CD4-positive, alpha-beta T cell treated with Interleukin-1 beta for 1 hour (primary cell): ENCODE measurements at regions not wholly inside any gene's neighbourhood (a gene's known extent, or its start where the extent isn't known, plus 50 kb on each side); places are given as distances from the start of the nearest gene placed in this dataset.
"Not testable (repeated sequence)": the region's sequence is repeated elsewhere in the genome, so short reads cannot be mapped to it uniquely, and the experiment has no call there.

Experiments used
- DNase-seq, 2 donors: peaks; one replicate each; pipeline ENCODE4 v3.0.0-alpha.2; 2020 to 2022

GRCh38 chr6:75031102-75031501 is 174.8 kb downstream of the COL12A1 start:
- not testable (repeated sequence) for DNase-seq

GRCh38 chr6:75029333-75029732 is 176.5 kb downstream of the COL12A1 start:
- DNase-seq: no peak

- DNase-seq: no peak
Observed at GRCh38 chr6:75025371-75025770, 180.5 kb downstream of the COL12A1 start.

DNA sequence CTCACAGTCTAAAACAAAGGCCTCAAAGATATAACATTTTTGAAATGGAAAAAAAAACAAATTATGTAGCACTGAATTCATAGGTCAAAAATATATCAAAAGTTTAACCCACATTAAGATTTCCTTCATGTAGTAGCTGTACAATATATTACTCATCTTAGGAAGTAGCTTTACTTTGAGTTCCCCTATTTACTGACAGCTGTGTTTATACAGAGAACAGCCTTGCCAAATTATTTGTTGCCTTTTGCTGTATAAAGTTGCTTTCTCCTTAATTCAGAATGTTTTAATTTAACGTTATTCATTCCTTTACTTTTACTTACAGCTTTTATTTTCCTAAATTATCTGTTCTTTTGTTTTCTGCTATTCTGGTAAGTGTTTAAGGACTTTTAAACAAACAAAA is 181.0 kb downstream of the COL12A1 start:
- DNase-seq: no peak

DNA sequence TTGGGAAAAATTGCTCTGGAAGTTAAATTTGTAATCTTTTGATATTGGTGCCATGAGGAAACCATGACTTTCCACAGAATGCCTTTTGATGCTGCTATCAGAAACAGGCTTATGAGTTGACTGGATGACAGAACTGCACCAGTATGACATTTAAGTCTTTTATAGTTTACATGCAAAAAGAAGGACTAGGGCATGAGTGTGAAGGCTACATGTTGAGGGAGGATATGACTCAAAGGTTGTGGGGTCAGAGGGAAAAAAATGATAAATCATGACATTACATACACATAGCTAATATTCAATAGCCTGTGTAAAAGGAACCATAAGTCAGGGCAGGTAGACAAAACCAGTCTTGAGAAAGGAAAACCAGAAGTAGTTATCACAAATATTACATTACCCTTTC is 182.2 kb downstream of the COL12A1 start:
- no peak for DNase-seq

DNA sequence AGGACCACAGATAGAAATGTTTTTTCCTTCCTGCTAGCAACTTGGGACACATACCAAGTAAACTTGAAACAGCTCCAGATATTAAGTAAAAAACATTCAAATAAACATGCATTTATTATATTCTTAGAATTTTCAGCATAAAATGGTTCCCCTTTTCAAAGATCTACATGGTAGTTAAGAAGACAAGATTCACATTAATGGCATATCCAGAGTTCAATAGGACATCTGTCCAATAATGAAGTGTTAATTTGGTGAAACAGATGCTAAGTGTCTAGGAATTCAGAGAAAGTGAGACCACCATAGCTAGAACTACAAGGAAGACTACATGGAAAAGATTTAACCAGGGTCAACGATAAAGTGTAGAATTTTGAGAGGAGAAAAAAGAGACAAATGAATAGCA is 184.9 kb downstream of the COL12A1 start:
- DNase-seq: no peak

DNA sequence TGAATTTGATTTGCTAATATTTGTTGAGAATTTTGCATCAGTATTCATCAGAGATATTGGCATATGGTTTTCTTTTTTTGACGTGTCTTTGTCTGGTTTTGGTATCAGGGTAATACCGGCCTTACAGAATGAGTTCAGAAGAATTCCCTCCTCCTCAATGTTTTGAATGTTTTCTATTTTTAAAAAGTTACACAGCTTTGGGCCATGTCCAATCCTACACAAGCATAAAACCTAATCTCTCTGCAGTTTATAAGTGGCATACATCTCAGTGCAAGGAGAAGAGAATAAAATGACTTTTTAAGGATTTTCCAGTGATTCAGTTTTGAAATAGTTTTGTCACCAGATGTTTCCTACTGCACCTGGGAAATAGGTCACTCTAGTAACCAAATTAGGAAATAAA is 185.5 kb downstream of the COL12A1 start:
- DNase-seq: no peak

DNA sequence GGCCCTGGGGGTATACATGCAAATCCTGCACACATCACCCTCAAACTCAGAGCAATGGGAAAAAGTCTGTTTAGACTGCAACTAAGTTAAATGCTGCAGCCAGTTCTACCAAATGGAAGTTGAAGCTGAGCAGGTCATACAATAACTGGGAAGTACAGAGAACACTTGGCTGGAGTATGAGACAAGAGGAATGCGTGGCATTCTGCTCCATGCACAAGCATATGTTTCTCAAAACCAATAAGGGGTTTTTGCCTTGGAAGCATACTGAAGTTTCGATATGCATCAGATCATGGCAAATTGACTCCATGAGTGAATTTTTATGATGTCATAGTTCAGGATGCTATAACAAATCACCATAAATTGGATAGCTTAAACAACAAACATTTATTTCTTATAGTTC is 193.8 kb downstream of the COL12A1 start:
- DNase-seq: no peak

- DNase-seq: not testable (repeated sequence)
Observed at GRCh38 chr6:75003984-75004383, 201.9 kb downstream of the COL12A1 start.

- no peak for DNase-seq
Observed at GRCh38 chr6:74997646-74998045, 208.2 kb downstream of the COL12A1 start.

- DNase-seq: no peak
Observed at GRCh38 chr6:74993136-74993535, 212.7 kb downstream of the COL12A1 start.

GRCh38 chr6:74991573-74992332 is 214.1 kb downstream of the COL12A1 start:
- DNase-seq: no peak

DNA sequence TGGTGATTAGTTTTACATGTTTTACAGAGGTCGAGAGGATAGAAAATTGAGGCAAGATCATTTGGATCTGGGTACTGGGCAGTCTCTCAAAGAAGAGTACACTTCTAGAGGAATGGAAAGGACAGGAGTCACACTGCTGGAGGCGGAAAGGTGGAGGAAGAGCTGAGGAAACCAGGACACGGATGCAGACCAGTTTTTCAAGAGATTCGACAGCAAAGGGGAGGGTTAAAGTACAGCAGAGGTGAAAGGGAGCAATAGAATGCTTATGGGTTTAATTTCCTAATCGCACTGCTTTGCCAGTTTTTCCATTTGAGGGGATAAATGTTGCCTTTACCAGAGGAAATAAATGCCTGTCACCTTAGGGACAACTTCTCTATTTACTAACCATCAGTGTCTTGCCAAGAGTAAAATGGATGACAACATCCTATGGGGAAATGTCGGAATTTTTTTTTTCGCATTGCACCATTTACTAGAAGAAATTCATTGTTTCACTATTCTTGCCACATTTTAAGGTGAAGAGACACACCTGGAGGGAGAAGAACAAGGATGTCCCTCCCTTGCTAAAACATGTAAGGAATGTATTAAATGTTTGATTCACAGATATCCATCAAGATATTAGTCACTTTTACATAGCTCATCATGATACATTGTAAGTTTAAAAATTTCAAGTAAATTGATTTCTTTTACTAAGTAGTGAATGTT is 226.6 kb downstream of the COL12A1 start:
- no peak for DNase-seq

- DNase-seq: no peak
Observed at GRCh38 chr6:74976701-74977100, 229.2 kb downstream of the COL12A1 start.

GRCh38 chr6:74976026-74976425 is 229.8 kb downstream of the COL12A1 start:
- no peak for DNase-seq

DNA sequence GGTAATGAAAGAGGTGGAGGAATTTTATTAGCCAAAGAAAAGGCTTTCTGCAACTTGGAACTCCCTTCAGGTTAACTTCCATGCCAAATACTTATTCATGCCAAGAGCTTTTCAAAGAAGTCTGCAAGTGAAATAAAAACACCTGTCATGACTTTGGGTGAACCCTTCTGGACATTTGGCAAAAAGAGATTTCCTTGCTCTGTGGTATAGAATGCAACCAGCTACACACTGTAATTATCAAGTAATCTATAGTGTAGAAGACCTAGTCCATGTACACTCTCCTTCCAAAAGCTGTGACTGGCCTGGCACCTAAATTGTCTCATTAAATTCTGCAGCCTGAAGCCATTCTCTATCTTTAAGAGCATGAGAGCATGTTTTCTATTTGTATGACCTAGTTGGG is 232.3 kb downstream of the COL12A1 start:
- DNase-seq: no peak

- DNase-seq: no peak
Observed at GRCh38 chr6:74971633-74972032, 234.2 kb downstream of the COL12A1 start.

- DNase-seq: no peak
Observed at GRCh38 chr6:74969591-74970267, 236.1 kb downstream of the COL12A1 start.

GRCh38 chr6:74967821-74968220 is 238.0 kb downstream of the COL12A1 start:
- DNase-seq: no peak

DNA sequence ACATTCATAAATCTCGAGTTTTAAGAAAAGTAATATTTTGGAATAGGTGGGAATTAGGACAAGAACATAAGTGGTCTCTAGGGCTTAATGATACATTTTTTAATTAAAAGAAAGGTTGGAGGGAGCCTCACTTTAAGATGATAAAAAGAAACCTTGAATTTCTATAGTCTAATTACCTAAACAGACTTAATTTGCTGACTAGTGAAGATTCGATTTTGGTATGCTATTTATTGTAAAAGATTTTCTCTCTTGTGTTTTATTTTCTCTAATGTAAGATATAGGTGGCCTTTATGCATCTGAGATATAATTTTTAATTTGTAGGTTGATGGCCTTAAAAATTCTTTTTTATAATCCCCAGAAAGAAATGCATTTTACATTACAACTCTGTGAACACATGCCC is 239.1 kb downstream of the COL12A1 start:
- DNase-seq: no peak

DNA sequence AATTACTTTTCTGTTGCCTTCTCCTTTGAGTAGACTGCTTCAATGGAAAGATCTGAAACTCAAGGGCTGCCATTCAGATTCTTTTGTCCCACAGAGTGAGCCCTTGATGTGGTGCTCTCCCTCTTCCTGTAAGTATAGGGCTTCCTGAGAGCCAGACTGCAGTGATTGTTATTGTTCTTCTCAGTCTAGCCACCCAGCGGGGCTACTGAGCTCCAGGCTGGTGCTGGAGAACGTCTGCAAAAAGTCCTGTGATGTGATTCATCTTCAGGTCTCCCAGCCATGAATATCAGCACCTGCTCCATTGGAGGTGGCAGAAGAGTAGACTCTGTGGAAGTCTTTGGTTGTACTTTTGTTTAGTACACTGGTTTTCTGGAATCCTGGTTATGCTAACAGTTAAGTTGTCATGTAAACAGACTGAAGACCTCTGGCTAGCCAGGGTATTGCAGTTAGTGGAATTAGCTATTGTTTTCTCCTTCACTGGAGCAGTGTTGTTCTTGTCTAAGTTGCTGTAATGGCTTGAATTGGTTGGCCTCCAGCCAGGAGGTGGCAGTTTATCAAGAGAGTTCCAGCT is 240.9 kb downstream of the COL12A1 start:
- DNase-seq: no peak

GRCh38 chr6:74956559-74957428 is 249.1 kb downstream of the COL12A1 start:
- no peak for DNase-seq

- DNase-seq: no peak
Observed at GRCh38 chr6:74953708-74954107, 252.1 kb downstream of the COL12A1 start.
